Ishikawa (cell line): ENCODE measurements at regions not wholly inside any gene's neighbourhood (a gene's known extent, or its start where the extent isn't known, plus 50 kb on each side); places are given as distances from the start of the nearest gene placed in this dataset.

Source experiments
- CREB1 ChIP-seq: IDR thresholded peaks from 2 replicates; pipeline ENCODE4 v1.6.1; 2012; ENCODE audit warnings: low read depth
- EGR1 ChIP-seq: IDR thresholded peaks from 2 replicates; pipeline ENCODE4 v1.6.1; 2012
- EP300 ChIP-seq: IDR thresholded peaks from 2 replicates; pipeline ENCODE4 v1.6.1; 2012; ENCODE audit warnings: borderline replicate concordance
- FOXM1 ChIP-seq: IDR thresholded peaks from 2 replicates; pipeline ENCODE4 v1.6.1; 2012; ENCODE audit warnings: low read depth, borderline replicate concordance
- NFIC ChIP-seq: IDR thresholded peaks from 2 replicates; pipeline ENCODE4 v1.6.1; 2012
- RAD21 ChIP-seq: IDR thresholded peaks from 2 replicates; pipeline ENCODE4 v1.6.1; 2012; ENCODE audit warnings: low read depth
- TAF1 ChIP-seq: IDR thresholded peaks from 2 replicates; pipeline ENCODE4 v1.6.1; 2012; ENCODE audit warnings: low read depth, mild to moderate bottlenecking
- USF1 ChIP-seq: IDR thresholded peaks from 2 replicates; pipeline ENCODE4 v1.6.1; 2012
- YY1 ChIP-seq: IDR thresholded peaks from 2 replicates; pipeline ENCODE4 v1.6.1; 2012; ENCODE audit warnings: low read depth
- ZBTB7A ChIP-seq: IDR thresholded peaks from 2 replicates; pipeline ENCODE4 v1.6.1; 2012; ENCODE audit warnings: low read depth
- TF ChIP-seq, protein P1 (sequence below): IDR thresholded peaks from 2 replicates; pipeline ENCODE4 v1.6.1; 2012
- TF ChIP-seq, protein P2 (sequence below): IDR thresholded peaks from 2 replicates; pipeline ENCODE4 v1.6.1; 2012; ENCODE audit warnings: low read depth, mild to moderate bottlenecking

DNA sequence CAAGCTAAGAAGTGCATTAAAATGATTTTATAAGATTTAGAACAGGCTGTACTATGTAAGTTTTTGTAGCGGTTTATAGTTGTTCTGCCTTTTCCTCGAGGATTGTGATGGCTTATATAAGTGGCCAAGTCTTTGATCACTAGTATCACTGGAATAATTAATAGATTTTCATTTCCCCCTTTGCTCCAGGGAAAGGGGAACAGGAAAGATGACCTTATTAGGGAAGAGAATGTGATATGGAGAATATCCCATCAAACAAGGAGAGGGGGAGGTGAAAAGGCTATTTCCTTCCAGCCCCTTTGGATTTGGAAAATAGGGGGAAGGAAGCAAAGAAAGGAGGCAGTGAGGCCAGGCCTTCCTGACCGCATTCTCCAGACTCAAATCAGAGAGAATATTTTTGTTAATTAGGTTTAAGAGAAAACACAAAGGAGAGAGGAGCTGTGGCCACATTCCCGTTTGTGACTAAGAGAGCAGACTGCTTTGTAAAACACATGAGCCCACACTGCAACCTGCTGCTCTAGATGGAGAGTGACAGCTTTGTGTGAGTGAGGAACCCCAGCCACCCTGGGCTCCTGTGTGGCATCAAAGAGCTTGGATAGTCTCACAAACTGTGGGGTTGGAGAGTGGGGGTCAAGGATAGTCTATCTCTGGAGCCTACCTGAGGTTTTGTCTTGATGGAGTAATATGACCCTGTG, 359.5 kb downstream of the DTWD2 start:
- TF ChIP-seq, protein P1, sequence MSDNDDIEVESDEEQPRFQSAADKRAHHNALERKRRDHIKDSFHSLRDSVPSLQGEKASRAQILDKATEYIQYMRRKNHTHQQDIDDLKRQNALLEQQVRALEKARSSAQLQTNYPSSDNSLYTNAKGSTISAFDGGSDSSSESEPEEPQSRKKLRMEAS = no peak
- TF ChIP-seq FOXM1 (no peak), TAF1 (no peak), CREB1 (no peak), NFIC (no peak), YY1 (no peak), EGR1 (no peak), ZBTB7A (no peak), EP300 (no peak), USF1 (no peak), RAD21 (no peak)
- TF ChIP-seq, protein P2, sequence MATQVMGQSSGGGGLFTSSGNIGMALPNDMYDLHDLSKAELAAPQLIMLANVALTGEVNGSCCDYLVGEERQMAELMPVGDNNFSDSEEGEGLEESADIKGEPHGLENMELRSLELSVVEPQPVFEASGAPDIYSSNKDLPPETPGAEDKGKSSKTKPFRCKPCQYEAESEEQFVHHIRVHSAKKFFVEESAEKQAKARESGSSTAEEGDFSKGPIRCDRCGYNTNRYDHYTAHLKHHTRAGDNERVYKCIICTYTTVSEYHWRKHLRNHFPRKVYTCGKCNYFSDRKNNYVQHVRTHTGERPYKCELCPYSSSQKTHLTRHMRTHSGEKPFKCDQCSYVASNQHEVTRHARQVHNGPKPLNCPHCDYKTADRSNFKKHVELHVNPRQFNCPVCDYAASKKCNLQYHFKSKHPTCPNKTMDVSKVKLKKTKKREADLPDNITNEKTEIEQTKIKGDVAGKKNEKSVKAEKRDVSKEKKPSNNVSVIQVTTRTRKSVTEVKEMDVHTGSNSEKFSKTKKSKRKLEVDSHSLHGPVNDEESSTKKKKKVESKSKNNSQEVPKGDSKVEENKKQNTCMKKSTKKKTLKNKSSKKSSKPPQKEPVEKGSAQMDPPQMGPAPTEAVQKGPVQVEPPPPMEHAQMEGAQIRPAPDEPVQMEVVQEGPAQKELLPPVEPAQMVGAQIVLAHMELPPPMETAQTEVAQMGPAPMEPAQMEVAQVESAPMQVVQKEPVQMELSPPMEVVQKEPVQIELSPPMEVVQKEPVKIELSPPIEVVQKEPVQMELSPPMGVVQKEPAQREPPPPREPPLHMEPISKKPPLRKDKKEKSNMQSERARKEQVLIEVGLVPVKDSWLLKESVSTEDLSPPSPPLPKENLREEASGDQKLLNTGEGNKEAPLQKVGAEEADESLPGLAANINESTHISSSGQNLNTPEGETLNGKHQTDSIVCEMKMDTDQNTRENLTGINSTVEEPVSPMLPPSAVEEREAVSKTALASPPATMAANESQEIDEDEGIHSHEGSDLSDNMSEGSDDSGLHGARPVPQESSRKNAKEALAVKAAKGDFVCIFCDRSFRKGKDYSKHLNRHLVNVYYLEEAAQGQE = no peak
